ENCODE measurements at regions not wholly inside any gene's neighbourhood (a gene's known extent, or its start where the extent isn't known, plus 50 kb on each side); places are given as distances from the start of the nearest gene placed in this dataset.

- Histone ChIP-seq H3K9me3 (ENCODE audit: control insufficient read depth, insufficient read depth, low read depth, low read length) (no peaks in the 10 kb centered on the region), H4K20me1 (ENCODE audit: control insufficient read depth, extremely low read depth, insufficient read depth, low read length) (no peaks in the 10 kb centered on the region), H3K79me2 (ENCODE audit: control insufficient read depth, insufficient read depth, low read length) (no peaks in the 10 kb centered on the region), H3K4me1 (ENCODE audit: control insufficient read depth, extremely low read depth, insufficient read depth, low read length) (no peaks in the 10 kb centered on the region), H3K27me3 (ENCODE audit: control insufficient read depth, insufficient read depth, low read length) (no peaks in the 10 kb centered on the region), H3K36me3 (ENCODE audit: control insufficient read depth, insufficient read depth, low read length) (no peaks in the 10 kb centered on the region), H2AFZ (ENCODE audit: low read length) (no peak overlapping the region), H3K4me2 (ENCODE audit: extremely low read depth, insufficient read depth, low read length) (no peak overlapping the region), H3K9ac (ENCODE audit: insufficient read depth, low read length) (no peak overlapping the region), H3K27ac (ENCODE audit: insufficient read depth, low read length) (no peak overlapping the region), H3K4me3 (replicated peaks in 1 of 4; ENCODE audit: control extremely low read depth in 1 of 4, insufficient read depth in 1 of 4, low read depth in 3 of 4, low read length in 4 of 4) (no peak overlapping the region)
- peak in 1 of 2 donors; percentile 12 for DNase-seq (ENCODE audit: low read depth in 2 of 2)
- TF ChIP-seq CTCF (conservative IDR thresholded peaks at IDR 0.05 in 1 of 2, IDR thresholded peaks at IDR 0.05 in 1 of 2; ENCODE audit: low read depth in 1 of 2, low read length in 2 of 2) (no peak), EZH2 (IDR thresholded peaks at IDR 0.05; ENCODE audit: low read length, missing control alignments) (no peak)
These were observed 58.8 kb upstream of the RAD23B start for GRCh38 chr9:107224252-107224651.

DNA sequence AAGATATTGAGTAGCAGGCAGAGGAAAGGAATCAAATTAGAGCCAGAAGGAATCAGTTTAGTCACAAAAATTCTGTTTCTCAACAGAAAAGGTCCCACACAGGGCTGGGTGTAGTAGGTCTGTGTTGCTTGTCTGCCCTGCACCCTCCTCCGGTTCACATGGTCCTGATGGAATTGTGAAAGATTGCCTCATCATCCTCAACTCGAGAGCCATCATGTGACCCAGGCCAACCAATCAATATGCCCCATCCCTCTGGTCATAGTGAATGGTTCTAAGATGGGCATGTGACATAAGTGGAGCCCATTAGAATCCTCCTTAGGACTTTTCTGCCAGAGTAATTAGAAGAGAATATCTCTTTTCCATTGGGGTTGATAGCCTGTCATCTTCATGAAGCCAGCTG lies 56.7 kb upstream of the RAD23B start:
- Histone ChIP-seq H3K9me3 (ENCODE audit: control insufficient read depth, insufficient read depth, low read depth, low read length) (no peaks in the 10 kb centered on the region), H3K4me2 (ENCODE audit: extremely low read depth, insufficient read depth, low read length) (no peak overlapping the region), H3K36me3 (ENCODE audit: control insufficient read depth, insufficient read depth, low read length) (no peaks in the 10 kb centered on the region), H3K79me2 (ENCODE audit: control insufficient read depth, insufficient read depth, low read length) (no peaks in the 10 kb centered on the region), H3K4me1 (ENCODE audit: control insufficient read depth, extremely low read depth, insufficient read depth, low read length) (no peaks in the 10 kb centered on the region), H2AFZ (ENCODE audit: low read length) (no peak overlapping the region), H3K27me3 (ENCODE audit: control insufficient read depth, insufficient read depth, low read length) (no peaks in the 10 kb centered on the region), H3K4me3 (replicated peaks in 1 of 4; ENCODE audit: control extremely low read depth in 1 of 4, insufficient read depth in 1 of 4, low read depth in 3 of 4, low read length in 4 of 4) (no peak overlapping the region), H4K20me1 (ENCODE audit: control insufficient read depth, extremely low read depth, insufficient read depth, low read length) (no peaks in the 10 kb centered on the region), H3K9ac (ENCODE audit: insufficient read depth, low read length) (no peak overlapping the region), H3K27ac (ENCODE audit: insufficient read depth, low read length) (no peak overlapping the region)
- TF ChIP-seq EZH2 (IDR thresholded peaks at IDR 0.05; ENCODE audit: low read length, missing control alignments) (no peak), CTCF (conservative IDR thresholded peaks at IDR 0.05 in 1 of 2, IDR thresholded peaks at IDR 0.05 in 1 of 2; ENCODE audit: low read depth in 1 of 2, low read length in 2 of 2) (no peak)
- no peak for DNase-seq (ENCODE audit: low read depth in 2 of 2)

GRCh38 chr9:107227774-107228173 lies 55.3 kb upstream of the RAD23B start:
- no peak overlapping the region for H3K4me3 ChIP-seq (replicated peaks in 1 of 4; ENCODE audit: control extremely low read depth in 1 of 4, insufficient read depth in 1 of 4, low read depth in 3 of 4, low read length in 4 of 4)
- TF ChIP-seq EZH2 (IDR thresholded peaks at IDR 0.05; ENCODE audit: low read length, missing control alignments) (no peak), CTCF (conservative IDR thresholded peaks at IDR 0.05 in 1 of 2, IDR thresholded peaks at IDR 0.05 in 1 of 2; ENCODE audit: low read depth in 1 of 2, low read length in 2 of 2) (no peak)
- no peaks in the 10 kb centered on the region for H3K79me2 ChIP-seq (ENCODE audit: control insufficient read depth, insufficient read depth, low read length)
- H3K4me1 ChIP-seq (ENCODE audit: control insufficient read depth, extremely low read depth, insufficient read depth, low read length), result no peaks in the 10 kb centered on the region
- peak overlapping the region; percentile 15 for H2AFZ ChIP-seq (ENCODE audit: low read length)
- no peaks in the 10 kb centered on the region for H3K36me3 ChIP-seq (ENCODE audit: control insufficient read depth, insufficient read depth, low read length)
- peak in 1 of 2 donors; percentile 75 for DNase-seq (ENCODE audit: low read depth in 2 of 2)
- no peak overlapping the region for H3K4me2 ChIP-seq (ENCODE audit: extremely low read depth, insufficient read depth, low read length)
- H3K9ac ChIP-seq (ENCODE audit: insufficient read depth, low read length), result no peak overlapping the region
- H4K20me1 ChIP-seq (ENCODE audit: control insufficient read depth, extremely low read depth, insufficient read depth, low read length), result no peaks in the 10 kb centered on the region
- H3K9me3 ChIP-seq (ENCODE audit: control insufficient read depth, insufficient read depth, low read depth, low read length), result no peaks in the 10 kb centered on the region
- H3K27ac ChIP-seq (ENCODE audit: insufficient read depth, low read length), result no peak overlapping the region
- H3K27me3 ChIP-seq (ENCODE audit: control insufficient read depth, insufficient read depth, low read length), result no peaks in the 10 kb centered on the region
